ENCODE measurements at regions not wholly inside any gene's neighbourhood (a gene's known extent, or its start where the extent isn't known, plus 50 kb on each side); places are given as distances from the start of the nearest gene placed in this dataset.
"Not testable (repeated sequence)": the region's sequence is repeated elsewhere in the genome, so short reads cannot be mapped to it uniquely, and the experiment has no call there.

DNA sequence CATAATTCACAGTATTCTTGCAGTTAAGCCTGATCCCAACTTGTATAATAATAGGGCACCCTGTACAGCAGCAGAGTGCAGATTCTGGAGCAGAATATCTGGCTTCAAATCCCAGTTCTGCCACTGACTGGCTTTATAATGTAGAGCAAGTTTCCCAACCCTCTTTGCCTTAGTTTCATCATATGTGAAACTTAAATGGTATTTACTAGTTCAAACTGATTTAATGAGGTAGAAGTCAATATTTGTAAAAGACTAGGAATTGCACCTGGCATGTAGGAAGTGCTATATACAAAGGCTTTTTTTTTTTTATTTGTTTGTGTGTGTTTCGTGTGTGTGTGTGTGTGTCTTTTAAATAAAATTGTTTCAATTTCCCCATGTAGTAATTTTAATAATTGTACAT, 125.9 kb downstream of the CCER1 start:
- no peak for DNase-seq (ENCODE audit: low read depth in 2 of 3, low spot score in 2 of 3)

- DNase-seq (ENCODE audit: low read depth in 2 of 3, low spot score in 2 of 3) = no peak
Observed at GRCh38 chr12:90828621-90829020, 126.4 kb downstream of the CCER1 start.

DNA sequence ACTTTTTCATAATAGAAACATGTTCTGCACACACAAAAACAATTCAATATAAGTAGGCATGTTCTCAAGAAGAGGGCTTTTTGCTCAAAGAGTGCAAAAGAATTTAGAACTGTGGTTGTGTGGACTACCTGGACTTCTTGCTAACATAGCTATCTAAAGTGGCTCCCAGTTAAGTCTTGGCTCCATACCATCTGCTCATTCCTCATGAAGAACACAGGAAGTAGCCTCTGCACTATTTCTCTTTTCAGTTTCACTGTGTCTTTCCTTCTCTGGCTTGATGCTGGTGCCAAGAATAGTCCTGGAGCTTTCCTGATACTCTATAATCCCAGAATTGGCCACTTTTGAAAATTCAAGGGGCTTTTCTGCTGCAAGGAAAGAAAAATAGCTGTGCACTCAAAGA, 127.4 kb downstream of the CCER1 start:
- no peak for DNase-seq (ENCODE audit: low read depth in 2 of 3, low spot score in 2 of 3)

DNA sequence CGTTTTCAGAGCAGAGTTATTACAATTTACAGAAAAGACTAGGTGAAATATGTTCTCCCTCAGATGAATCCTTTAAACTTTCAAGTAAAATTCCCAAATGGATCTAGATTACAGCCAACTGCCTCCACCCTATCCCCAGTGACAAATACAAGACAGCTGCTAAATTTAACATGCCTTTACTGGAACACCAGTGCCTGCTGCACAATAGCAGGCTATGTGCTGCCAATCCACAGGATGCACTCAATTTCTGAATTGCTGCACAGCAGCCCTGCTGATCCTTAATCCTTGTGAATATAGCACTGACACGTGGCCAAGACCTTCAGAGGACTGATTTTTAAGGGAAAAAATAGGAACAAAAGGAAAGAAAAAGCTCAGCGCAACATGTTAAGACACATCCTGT, 128.9 kb downstream of the CCER1 start:
- DNase-seq (ENCODE audit: low read depth in 2 of 3, low spot score in 2 of 3) = no peak

DNA sequence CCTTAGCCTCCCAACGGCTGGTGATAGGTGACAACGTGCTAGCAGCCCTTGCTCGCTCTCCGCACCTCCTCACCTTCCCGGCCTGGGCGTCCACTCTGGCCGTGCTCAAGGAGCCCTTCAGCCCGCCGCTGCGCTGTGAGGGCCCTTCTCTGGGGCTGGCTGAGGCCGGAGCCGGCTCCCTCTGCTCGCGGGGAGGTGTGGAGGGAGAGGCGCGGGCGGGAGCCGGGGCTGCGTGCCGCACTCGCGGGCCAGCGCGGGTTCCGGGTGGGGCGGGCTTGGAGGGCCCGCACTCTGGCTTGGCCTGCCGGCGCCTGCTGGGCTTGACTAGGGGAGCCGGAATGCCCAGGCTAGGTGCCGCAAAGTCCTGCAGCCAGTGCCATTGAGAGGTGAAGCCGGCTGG, 131.1 kb downstream of the CCER1 start:
- no peak for DNase-seq (ENCODE audit: low read depth in 2 of 3, low spot score in 2 of 3)

DNA sequence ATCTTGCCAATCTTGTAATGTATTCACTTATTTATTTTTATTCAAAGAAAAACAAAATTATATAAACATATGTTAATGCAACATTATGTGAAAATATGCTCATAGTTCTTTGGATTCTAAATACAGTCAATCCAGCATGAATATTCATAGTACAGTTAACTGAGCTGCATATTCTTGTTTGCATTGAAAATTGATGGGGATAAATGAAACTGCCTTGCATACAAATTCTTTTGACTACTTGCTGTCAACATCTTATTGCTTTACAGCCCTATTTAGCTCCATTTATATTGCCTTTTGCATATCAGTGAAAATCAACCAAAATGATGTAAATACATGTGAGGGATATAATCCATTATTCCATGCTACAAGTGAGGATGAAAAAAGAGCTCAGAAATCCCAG, 135.3 kb downstream of the CCER1 start:
- no peak for DNase-seq (ENCODE audit: low read depth in 2 of 3, low spot score in 2 of 3)

DNA sequence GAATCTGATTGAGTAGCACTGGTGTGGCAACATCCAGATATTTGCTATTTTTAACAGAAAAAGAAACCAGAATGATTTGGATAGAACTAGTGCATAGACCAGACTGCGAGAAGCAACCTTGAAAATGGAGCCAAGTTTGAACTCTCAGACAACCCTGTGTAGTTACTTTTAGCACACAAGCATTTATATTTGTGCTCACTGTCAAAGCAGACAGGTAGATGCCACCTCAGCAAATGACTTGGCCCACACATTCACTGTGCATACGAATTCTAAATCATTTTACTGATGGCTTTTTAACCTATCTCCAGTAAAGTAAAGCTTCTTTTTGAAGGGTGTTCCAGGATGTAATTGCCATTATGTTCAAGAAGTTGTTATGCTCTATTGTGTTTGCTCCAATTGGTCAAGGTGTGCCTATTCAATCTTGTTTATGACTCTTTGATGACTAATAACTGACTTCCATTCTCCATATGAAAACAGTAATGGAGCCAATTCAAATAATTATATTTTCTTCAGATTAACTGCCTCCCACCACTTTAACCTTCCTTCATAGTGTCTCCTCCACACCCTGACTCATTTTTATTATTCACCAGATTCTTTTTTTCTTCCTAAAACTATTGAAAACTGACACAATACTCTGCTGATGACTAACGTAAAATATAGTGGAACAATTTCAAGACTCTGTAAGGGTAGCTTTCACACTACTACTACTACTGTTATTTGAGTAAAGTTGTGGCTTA, 138.5 kb downstream of the CCER1 start:
- no peak for DNase-seq (ENCODE audit: low read depth in 2 of 3, low spot score in 2 of 3)

- DNase-seq (ENCODE audit: low read depth in 2 of 3, low spot score in 2 of 3) = no peak
Observed at GRCh38 chr12:90809940-90810339, 145.0 kb downstream of the CCER1 start.

DNA sequence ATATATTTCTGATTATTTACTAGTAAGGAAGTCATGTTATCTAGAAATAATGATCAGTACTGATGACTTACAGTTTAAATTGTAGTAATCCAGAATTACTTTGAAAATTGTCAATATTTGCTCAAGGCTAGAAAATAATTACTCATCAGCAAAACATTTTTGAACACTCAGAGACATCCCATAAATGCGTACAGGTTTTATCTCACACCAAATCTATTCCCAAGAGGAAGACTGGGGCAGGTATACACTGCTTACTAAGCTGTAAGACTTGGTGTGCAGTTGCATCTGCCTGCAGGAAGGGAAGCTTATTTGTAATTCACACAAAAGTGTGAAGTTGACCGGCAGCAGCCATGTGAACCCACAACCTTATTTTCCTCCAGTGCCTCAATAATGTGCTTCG, 146.4 kb downstream of the CCER1 start:
- DNase-seq (ENCODE audit: low read depth in 2 of 3, low spot score in 2 of 3) = no peak

DNA sequence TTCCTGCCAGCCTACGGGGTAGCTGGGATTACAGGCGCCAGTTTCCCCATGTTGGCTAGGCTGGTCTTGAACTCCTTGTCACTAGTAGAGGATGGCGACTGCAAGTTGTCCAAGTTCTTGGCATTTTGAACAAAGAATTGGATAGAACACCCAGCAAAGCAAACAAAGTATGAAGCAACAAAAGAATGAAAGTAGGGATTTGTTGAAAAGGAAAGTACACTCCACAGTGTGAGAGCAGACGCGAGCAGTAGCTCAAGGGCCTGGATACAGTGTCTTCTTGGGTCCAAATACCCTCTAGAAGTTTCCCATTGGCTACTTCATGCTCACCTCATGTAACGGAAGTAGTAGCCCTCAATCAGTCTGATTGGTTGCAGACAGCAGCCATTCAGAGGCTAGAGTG, 152.2 kb downstream of the CCER1 start:
- DNase-seq (ENCODE audit: low read depth in 2 of 3, low spot score in 2 of 3) = no peak

GRCh38 chr12:90801776-90802175, 153.2 kb downstream of the CCER1 start:
- no peak for DNase-seq (ENCODE audit: low read depth in 2 of 3, low spot score in 2 of 3)

DNA sequence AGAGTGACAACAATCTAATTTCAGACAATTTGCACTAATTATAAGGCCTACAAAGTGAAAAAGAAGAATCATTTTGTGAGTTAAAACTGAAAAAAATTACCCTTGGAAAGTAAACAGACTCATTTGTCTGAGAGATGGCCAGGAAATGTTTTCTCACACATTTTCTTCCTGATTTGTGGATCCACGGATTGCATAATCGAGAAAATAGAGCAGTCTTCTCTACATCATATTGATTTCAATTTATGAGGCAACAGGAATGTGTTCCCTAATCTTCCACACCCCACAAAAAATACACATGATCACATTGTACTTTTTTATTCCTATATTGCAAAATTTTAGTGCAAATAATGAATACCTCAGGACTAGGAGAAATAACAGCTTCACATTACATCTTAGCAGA, 160.8 kb downstream of the CCER1 start:
- no peak for DNase-seq (ENCODE audit: low read depth in 2 of 3, low spot score in 2 of 3)

DNA sequence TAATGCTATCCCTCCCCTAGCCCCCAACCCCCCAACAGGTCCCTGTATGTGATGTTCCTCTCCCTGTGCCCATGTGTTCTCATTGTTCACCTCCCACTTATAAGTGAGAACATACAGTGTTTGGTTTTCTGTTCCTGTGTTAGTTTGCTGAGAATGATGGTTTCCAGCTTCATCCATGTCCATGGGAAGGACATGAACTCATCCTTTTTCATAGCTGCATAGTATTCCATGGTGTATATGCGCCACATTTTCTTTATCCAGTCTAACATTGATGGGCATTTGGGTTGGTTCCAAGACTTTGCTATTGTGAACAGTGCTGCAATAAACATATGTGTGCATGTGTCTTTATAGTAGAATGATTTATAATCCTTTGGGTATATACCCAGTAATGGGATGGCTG, 162.3 kb downstream of the CCER1 start:
- DNase-seq (ENCODE audit: low read depth in 2 of 3, low spot score in 2 of 3) = not testable (repeated sequence)

GRCh38 chr12:90791445-90791844, 163.5 kb downstream of the CCER1 start:
- no peak for DNase-seq (ENCODE audit: low read depth in 2 of 3, low spot score in 2 of 3)

- no peak for DNase-seq (ENCODE audit: low read depth in 2 of 3, low spot score in 2 of 3)
Observed at GRCh38 chr12:90790747-90791146, 164.2 kb downstream of the CCER1 start.

DNA sequence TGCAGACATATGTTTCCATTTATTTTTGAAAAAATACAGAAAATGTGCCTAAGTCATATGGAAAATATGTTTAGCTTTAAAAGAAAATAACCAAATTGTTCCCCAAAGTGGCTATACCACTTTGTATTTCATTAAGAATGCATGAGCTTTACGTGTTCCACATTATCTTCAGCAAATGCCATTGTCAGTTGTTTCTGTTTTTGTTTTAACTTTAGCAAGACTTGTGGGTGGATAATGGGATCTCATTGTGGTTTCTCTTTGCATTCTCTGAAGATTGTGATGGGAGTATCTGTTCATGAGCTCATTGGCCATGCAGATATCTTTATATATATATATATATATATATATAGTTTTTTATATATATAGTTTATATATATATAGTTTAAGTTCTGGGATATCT, 181.5 kb downstream of the CCER1 start:
- DNase-seq (ENCODE audit: low read depth in 2 of 3, low spot score in 2 of 3) = no peak

DNA sequence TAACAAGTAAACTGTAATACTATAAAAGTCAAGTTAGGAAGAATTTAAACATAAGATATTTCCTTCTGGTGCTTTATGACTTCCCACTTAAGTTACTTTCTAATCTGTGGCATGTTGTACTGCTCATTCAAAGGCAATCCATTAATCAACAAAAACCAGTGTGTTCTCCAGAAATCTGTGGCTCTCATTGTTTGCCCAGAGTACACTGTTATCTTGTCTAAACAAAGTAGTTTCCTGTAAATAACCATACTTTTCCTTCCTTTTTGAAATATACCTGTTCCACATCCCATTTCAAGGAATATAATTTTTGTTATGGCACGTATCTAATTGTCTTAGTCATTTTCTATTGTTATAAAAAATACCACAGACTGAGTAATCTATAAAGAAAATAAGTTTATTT, 184.1 kb downstream of the CCER1 start:
- DNase-seq (ENCODE audit: low read depth in 2 of 3, low spot score in 2 of 3) = no peak

DNA sequence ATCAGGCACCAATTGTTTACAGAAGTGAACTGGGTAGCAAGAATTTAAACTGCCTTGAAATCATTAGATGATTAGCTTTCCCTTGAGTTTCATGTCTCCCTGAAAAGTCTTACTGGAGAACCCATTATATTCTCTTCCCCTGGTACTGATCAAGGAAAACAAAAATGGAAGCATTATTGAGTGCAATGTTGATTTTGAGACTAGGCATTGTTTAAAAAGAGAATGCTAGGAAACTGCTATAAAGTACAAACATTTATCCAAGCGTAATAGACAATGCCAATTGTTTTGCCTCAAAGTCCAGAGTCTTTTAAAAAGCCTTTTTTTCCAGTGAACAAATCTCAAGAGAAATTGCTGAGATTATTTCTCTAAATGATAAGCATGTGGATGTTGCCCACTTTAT, 197.0 kb downstream of the CCER1 start:
- no peak for DNase-seq (ENCODE audit: low read depth in 2 of 3, low spot score in 2 of 3)

GRCh38 chr12:90745211-90745610, 209.8 kb downstream of the CCER1 start:
- no peak for DNase-seq (ENCODE audit: low read depth in 2 of 3, low spot score in 2 of 3)

DNA sequence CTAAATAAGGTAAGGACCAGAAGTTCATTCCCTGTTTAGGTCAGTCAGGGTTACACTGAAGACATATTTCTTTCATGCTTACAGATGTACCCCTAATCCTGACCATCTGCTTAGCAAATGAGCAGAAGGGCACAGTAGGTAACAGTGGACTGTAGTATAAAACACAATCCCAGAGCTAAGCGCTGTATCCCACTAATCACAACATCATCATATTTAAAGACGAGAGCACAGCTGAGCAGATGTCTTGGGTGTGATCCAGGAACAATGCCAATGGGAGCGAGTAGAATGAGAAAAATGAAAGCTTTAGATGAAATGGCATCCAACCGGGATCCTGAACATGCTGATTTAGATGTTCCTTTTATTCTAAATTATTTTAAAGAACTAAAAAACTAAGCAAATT, 213.4 kb downstream of the CCER1 start:
- DNase-seq (ENCODE audit: low read depth in 2 of 3, low spot score in 2 of 3) = no peak

DNA sequence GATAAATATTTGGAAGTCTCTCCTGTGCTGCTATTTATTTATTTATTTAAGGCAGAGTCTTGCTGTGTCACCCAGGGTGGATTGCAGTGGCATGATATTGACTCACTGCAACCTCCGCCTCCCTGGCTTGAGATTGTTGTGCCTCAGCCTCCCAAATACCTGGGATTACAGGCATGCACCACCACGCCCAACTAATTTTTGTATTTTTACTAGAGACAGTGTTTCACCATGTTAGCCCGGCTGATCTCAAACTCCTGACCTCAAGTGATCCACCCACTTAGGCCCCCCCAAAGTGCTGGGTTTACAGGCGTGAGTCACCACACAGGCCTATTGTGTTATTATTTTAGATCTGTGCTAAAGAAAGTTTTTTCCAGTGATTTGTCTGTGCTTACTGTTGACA, 225.2 kb downstream of the CCER1 start:
- no peak for DNase-seq (ENCODE audit: low read depth in 2 of 3, low spot score in 2 of 3)

DNA sequence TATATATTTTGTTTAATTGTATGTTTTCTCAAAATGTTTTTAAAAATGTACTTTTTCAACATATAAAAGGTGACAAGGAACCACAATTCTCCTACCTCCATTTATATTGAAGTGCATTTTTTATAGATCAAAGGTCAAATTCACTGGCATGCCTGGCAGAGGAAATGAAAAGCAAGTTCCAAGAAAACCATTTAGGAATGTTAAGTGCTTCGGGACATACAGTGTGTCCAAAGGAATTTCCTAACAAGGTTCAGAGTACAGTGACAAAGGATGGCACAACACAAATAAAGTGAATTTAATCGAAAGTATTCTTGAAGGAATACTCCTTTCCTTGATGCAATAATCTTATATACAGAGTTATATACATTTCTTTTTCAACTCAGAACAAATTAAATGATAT, 242.3 kb downstream of the CCER1 start:
- DNase-seq (ENCODE audit: low read depth in 2 of 3, low spot score in 2 of 3) = no peak

- DNase-seq (ENCODE audit: low read depth in 2 of 3, low spot score in 2 of 3) = no peak
Observed at GRCh38 chr12:90710711-90711110, 244.3 kb downstream of the CCER1 start.

GRCh38 chr12:90706036-90706435, 248.9 kb downstream of the CCER1 start:
- DNase-seq (ENCODE audit: low read depth in 2 of 3, low spot score in 2 of 3) = no peak
